ENCODE measurements at regions not wholly inside any gene's neighbourhood (a gene's known extent, or its start where the extent isn't known, plus 50 kb on each side); places are given as distances from the start of the nearest gene placed in this dataset.

- Histone ChIP-seq H3K27me3 (ENCODE audit: insufficient read depth, low read length) (no peaks in the 10 kb centered on the region), H3K4me3 (ENCODE audit: low read depth, low read length, poor library complexity, severe bottlenecking) (no peak overlapping the region), H3K9me2 (ENCODE audit: low read depth, low read length) (no peaks in the 10 kb centered on the region), H3K36me3 (ENCODE audit: insufficient read depth, low read length) (no peaks in the 10 kb centered on the region), H3K4me2 (ENCODE audit: low read length) (no peak overlapping the region), H3K27ac (ENCODE audit: low read depth, low read length, poor library complexity, severe bottlenecking) (no peak overlapping the region), H3K9ac (ENCODE audit: low read length) (no peak overlapping the region), H3K79me2 (ENCODE audit: insufficient read depth, low read length) (no peaks in the 10 kb centered on the region), H4K20me1 (ENCODE audit: insufficient read depth, low read length) (no peaks in the 10 kb centered on the region), H2AFZ (ENCODE audit: low read length) (no peak overlapping the region), H3K9me3 (ENCODE audit: low read length) (no peaks in the 10 kb centered on the region), H3K4me1 (ENCODE audit: insufficient read depth, low read length, severe bottlenecking) (no peaks in the 10 kb centered on the region), H3F3A (ENCODE audit: insufficient read depth, low read length) (no peaks in the 10 kb centered on the region)
- TF ChIP-seq CTCF (IDR thresholded peaks at IDR 0.05; ENCODE audit: low read length) = no peak
- TF ChIP-seq EZH2 (IDR thresholded peaks at IDR 0.05; ENCODE audit: borderline replicate concordance, low read length) = no peak
These were observed 316.7 kb upstream of the CDH12 start for GRCh38 chr5:23169660-23170416.

DNA sequence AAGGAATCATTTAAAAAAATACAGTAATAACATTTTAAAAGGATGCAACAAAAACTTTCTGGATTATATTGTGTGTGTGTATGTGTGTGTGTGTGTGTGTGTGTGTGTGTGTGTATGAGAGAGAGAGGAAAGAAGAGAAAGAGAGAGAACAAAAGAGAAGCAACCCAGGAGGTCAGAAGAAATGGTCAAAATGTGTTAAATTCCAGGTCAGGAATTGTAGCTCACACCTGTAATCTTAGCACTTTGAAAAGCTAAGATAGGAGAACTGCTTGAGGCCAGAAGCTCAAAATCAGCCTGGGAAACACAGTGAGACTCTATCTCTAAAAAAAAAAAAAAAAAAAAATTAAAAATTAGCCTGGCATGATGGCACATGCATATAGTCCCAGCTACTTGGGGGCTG lies 311.8 kb upstream of the CDH12 start:
- no peaks in the 10 kb centered on the region for H4K20me1 ChIP-seq (ENCODE audit: insufficient read depth, low read length)
- no peak overlapping the region for H3K4me3 ChIP-seq (ENCODE audit: low read depth, low read length, poor library complexity, severe bottlenecking)
- H3K27ac ChIP-seq (ENCODE audit: low read depth, low read length, poor library complexity, severe bottlenecking) = no peak overlapping the region
- no peaks in the 10 kb centered on the region for H3K4me1 ChIP-seq (ENCODE audit: insufficient read depth, low read length, severe bottlenecking)
- no peaks in the 10 kb centered on the region for H3K9me3 ChIP-seq (ENCODE audit: low read length)
- no peaks in the 10 kb centered on the region for H3K27me3 ChIP-seq (ENCODE audit: insufficient read depth, low read length)
- no peaks in the 10 kb centered on the region for H3K79me2 ChIP-seq (ENCODE audit: insufficient read depth, low read length)
- no peak overlapping the region for H3K9ac ChIP-seq (ENCODE audit: low read length)
- no peak overlapping the region for H3K4me2 ChIP-seq (ENCODE audit: low read length)
- H3K9me2 ChIP-seq (ENCODE audit: low read depth, low read length) = no peaks in the 10 kb centered on the region
- no peaks in the 10 kb centered on the region for H3K36me3 ChIP-seq (ENCODE audit: insufficient read depth, low read length)
- TF ChIP-seq EZH2 (IDR thresholded peaks at IDR 0.05; ENCODE audit: borderline replicate concordance, low read length) = no peak
- no peak for TF ChIP-seq CTCF (IDR thresholded peaks at IDR 0.05; ENCODE audit: low read length)
- no peak overlapping the region for H2AFZ ChIP-seq (ENCODE audit: low read length)
- no peaks in the 10 kb centered on the region for H3F3A ChIP-seq (ENCODE audit: insufficient read depth, low read length)

GRCh38 chr5:23158179-23158578 lies 305.0 kb upstream of the CDH12 start:
- Histone ChIP-seq H3K4me2 (ENCODE audit: low read length) (no peak overlapping the region), H3K27me3 (ENCODE audit: insufficient read depth, low read length) (no peaks in the 10 kb centered on the region), H3K9me3 (ENCODE audit: low read length) (no peaks in the 10 kb centered on the region), H3K9ac (ENCODE audit: low read length) (no peak overlapping the region), H3K27ac (ENCODE audit: low read depth, low read length, poor library complexity, severe bottlenecking) (no peak overlapping the region), H3K4me3 (ENCODE audit: low read depth, low read length, poor library complexity, severe bottlenecking) (no peak overlapping the region), H3K36me3 (ENCODE audit: insufficient read depth, low read length) (no peaks in the 10 kb centered on the region), H3K9me2 (ENCODE audit: low read depth, low read length) (no peaks in the 10 kb centered on the region), H3K79me2 (ENCODE audit: insufficient read depth, low read length) (no peaks in the 10 kb centered on the region), H3F3A (ENCODE audit: insufficient read depth, low read length) (no peaks in the 10 kb centered on the region), H4K20me1 (ENCODE audit: insufficient read depth, low read length) (no peaks in the 10 kb centered on the region), H2AFZ (ENCODE audit: low read length) (no peak overlapping the region), H3K4me1 (ENCODE audit: insufficient read depth, low read length, severe bottlenecking) (no peaks in the 10 kb centered on the region)
- TF ChIP-seq EZH2 (IDR thresholded peaks at IDR 0.05; ENCODE audit: borderline replicate concordance, low read length) (no peak), CTCF (IDR thresholded peaks at IDR 0.05; ENCODE audit: low read length) (no peak)
